Islet precursor cell (in vitro differentiated cells): ENCODE measurements at regions not wholly inside any gene's neighbourhood (a gene's known extent, or its start where the extent isn't known, plus 50 kb on each side); places are given as distances from the start of the nearest gene placed in this dataset.

Experiments
- DNase-seq: peaks from one replicate; pipeline ENCODE4 v3.0.0-alpha.2; 2018

GRCh38 chr7:93015101-93015778, 102.5 kb downstream of the SAMD9 start:
- no peak for DNase-seq

- no peak for DNase-seq
These were observed 103.4 kb downstream of the SAMD9 start for GRCh38 chr7:93014410-93014809.

GRCh38 chr7:93013446-93014061, 104.2 kb downstream of the SAMD9 start:
- DNase-seq: no peak

- no peak for DNase-seq
These were observed 106.2 kb downstream of the SAMD9 start for GRCh38 chr7:93011351-93012294.

- no peak for DNase-seq
These were observed 108.9 kb downstream of the SAMD9 start for GRCh38 chr7:93008833-93009232.

- no peak for DNase-seq
These were observed 111.2 kb downstream of the SAMD9 start for GRCh38 chr7:93006480-93007095.

- no peak for DNase-seq
These were observed 112.9 kb downstream of the SAMD9 start for GRCh38 chr7:93004906-93005305.

GRCh38 chr7:92997719-92998118, 120.1 kb downstream of the SAMD9 start:
- no peak for DNase-seq

GRCh38 chr7:92997152-92997551, 120.6 kb downstream of the SAMD9 start:
- no peak for DNase-seq

GRCh38 chr7:92994901-92995300, 122.9 kb downstream of the SAMD9 start:
- DNase-seq: no peak

GRCh38 chr7:92992932-92993331, 124.8 kb downstream of the SAMD9 start:
- no peak for DNase-seq

GRCh38 chr7:92992483-92992882, 125.3 kb downstream of the SAMD9 start:
- DNase-seq: no peak

- no peak for DNase-seq
These were observed 126.6 kb downstream of the SAMD9 start for GRCh38 chr7:92991190-92991589.

- DNase-seq: no peak
These were observed 128.7 kb downstream of the SAMD9 start for GRCh38 chr7:92988941-92989545.

- DNase-seq: no peak
These were observed 129.7 kb downstream of the SAMD9 start for GRCh38 chr7:92988051-92988450.

GRCh38 chr7:92987538-92987937, 130.2 kb downstream of the SAMD9 start:
- no peak for DNase-seq

- no peak for DNase-seq
These were observed 130.7 kb downstream of the SAMD9 start for GRCh38 chr7:92987095-92987494.

- no peak for DNase-seq
These were observed 134.9 kb downstream of the SAMD9 start for GRCh38 chr7:92982928-92983327.

GRCh38 chr7:92976931-92977330, 140.6 kb upstream of the CDK6 start:
- no peak for DNase-seq

- DNase-seq: no peak
These were observed 137.6 kb upstream of the CDK6 start for GRCh38 chr7:92973974-92974373.

GRCh38 chr7:92973293-92973731, 136.9 kb upstream of the CDK6 start:
- no peak for DNase-seq

- DNase-seq: no peak
These were observed 136.1 kb upstream of the CDK6 start for GRCh38 chr7:92972441-92972840.

GRCh38 chr7:92969061-92969460, 132.7 kb upstream of the CDK6 start:
- no peak for DNase-seq
